Cardiac muscle cell (in vitro differentiated cells and primary cell): ENCODE measurements at regions not wholly inside any gene's neighbourhood (a gene's known extent, or its start where the extent isn't known, plus 50 kb on each side); places are given as distances from the start of the nearest gene placed in this dataset.

Experiments used
- DNase-seq, 2 donors: peaks; one replicate each; pipeline versions ENCODE4 v3.0.0 to v3.0.0-alpha.2; 2010 to 2017; ENCODE audit warnings: low read depth in 1 of 2, low spot score in 1 of 2
- H3K27ac ChIP-seq: fragments of 200-600 bp; sonication (generic); 2 replicates; pipeline ENCODE4 v1.5.1; 2016
- H3K27me3 ChIP-seq: fragments of 200-600 bp; sonication (generic); 2 replicates; pipeline ENCODE4 v1.6.0; 2016; ENCODE audit warnings: control low read depth
- H3K36me3 ChIP-seq: fragments of 200-600 bp; sonication (generic); 2 replicates; pipeline ENCODE4 v1.5.1; 2016; ENCODE audit warnings: control low read depth
- H3K4me1 ChIP-seq: fragments of 200-600 bp; sonication (generic); 2 replicates; pipeline ENCODE4 v1.8.1; 2017; ENCODE audit warnings: low read depth, mild to moderate bottlenecking, mixed run types
- H3K4me3 ChIP-seq: fragments of 200-600 bp; sonication (generic); 2 replicates; pipeline ENCODE4 v1.5.1; 2016; ENCODE audit warnings: mild to moderate bottlenecking
- H3K9me3 ChIP-seq: fragments of 200-600 bp; sonication (generic); 2 replicates; pipeline ENCODE4 v1.5.1; 2017; ENCODE audit warnings: low read depth, mild to moderate bottlenecking, control low read depth
- CTCF ChIP-seq: IDR thresholded peaks from 2 replicates; pipeline ENCODE4 v1.5.1; 2012; ENCODE audit warnings: low read depth, mild to moderate bottlenecking, low read length

GRCh38 chr12:98144953-98145352 is 370.4 kb upstream of the TMPO start:
- Histone ChIP-seq H3K27ac (no peak overlapping the region), H3K4me3 (no peak overlapping the region), H3K9me3 (no peaks in the 10 kb centered on the region), H3K36me3 (no peaks in the 10 kb centered on the region), H3K4me1 (no peaks in the 10 kb centered on the region), H3K27me3 (no peaks in the 10 kb centered on the region)
- DNase-seq, result no peak
- TF ChIP-seq CTCF, result no peak

GRCh38 chr12:98146043-98146442 is 369.3 kb upstream of the TMPO start:
- no peak overlapping the region for H3K27ac ChIP-seq
- no peaks in the 10 kb centered on the region for H3K9me3 ChIP-seq
- H3K4me3 ChIP-seq, result no peak overlapping the region
- DNase-seq, result no peak
- H3K36me3 ChIP-seq, result no peaks in the 10 kb centered on the region
- no peaks in the 10 kb centered on the region for H3K4me1 ChIP-seq
- TF ChIP-seq CTCF, result no peak
- no peaks in the 10 kb centered on the region for H3K27me3 ChIP-seq

GRCh38 chr12:98146487-98146886 is 368.9 kb upstream of the TMPO start:
- Histone ChIP-seq H3K9me3 (no peaks in the 10 kb centered on the region), H3K27ac (no peak overlapping the region), H3K36me3 (no peaks in the 10 kb centered on the region), H3K27me3 (no peaks in the 10 kb centered on the region), H3K4me3 (no peak overlapping the region), H3K4me1 (no peaks in the 10 kb centered on the region)
- no peak for DNase-seq
- no peak for TF ChIP-seq CTCF

DNA sequence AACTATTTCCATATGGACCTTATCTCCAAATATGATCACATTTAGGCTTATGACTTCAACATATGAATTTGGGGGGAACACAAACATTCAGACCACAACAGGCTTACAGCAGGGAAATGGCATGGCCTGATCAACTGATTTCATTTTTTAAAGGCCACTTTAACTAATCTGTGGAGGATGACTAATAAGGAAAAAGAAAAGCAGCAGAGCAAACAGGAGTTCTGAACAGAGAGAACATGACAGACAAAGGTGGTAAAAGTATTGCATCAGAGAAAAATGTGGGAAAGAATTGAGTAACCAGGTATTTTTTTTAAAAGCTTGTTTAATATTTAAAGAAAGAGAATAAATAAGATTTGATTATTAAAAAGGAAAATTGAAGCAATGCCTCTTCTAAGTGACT is 366.1 kb upstream of the TMPO start:
- Histone ChIP-seq H3K36me3 (no peaks in the 10 kb centered on the region), H3K27ac (no peak overlapping the region), H3K27me3 (no peaks in the 10 kb centered on the region), H3K4me1 (no peaks in the 10 kb centered on the region), H3K4me3 (no peak overlapping the region), H3K9me3 (no peaks in the 10 kb centered on the region)
- TF ChIP-seq CTCF, result no peak
- no peak for DNase-seq

- H3K4me3 ChIP-seq, result no peak overlapping the region
- H3K9me3 ChIP-seq, result no peaks in the 10 kb centered on the region
- no peak for DNase-seq
- no peaks in the 10 kb centered on the region for H3K36me3 ChIP-seq
- no peaks in the 10 kb centered on the region for H3K4me1 ChIP-seq
- H3K27me3 ChIP-seq, result no peaks in the 10 kb centered on the region
- TF ChIP-seq CTCF, result no peak
- H3K27ac ChIP-seq, result no peak overlapping the region
These were observed 365.6 kb upstream of the TMPO start for GRCh38 chr12:98149691-98150210.

- Histone ChIP-seq H3K4me3 (no peak overlapping the region), H3K27me3 (no peaks in the 10 kb centered on the region), H3K4me1 (no peaks in the 10 kb centered on the region), H3K27ac (no peak overlapping the region), H3K9me3 (no peaks in the 10 kb centered on the region), H3K36me3 (no peaks in the 10 kb centered on the region)
- TF ChIP-seq CTCF, result no peak
- DNase-seq, result no peak
These were observed 364.2 kb upstream of the TMPO start for GRCh38 chr12:98151105-98151590.
